ENCODE measurements at regions not wholly inside any gene's neighbourhood (a gene's known extent, or its start where the extent isn't known, plus 50 kb on each side); places are given as distances from the start of the nearest gene placed in this dataset.

- no peak for TF ChIP-seq CTCF (IDR thresholded peaks at IDR 0.05)
- Histone ChIP-seq H3K9me3 (no peaks in the 10 kb centered on the region), H3K4me1 (peaks cover 0 to 7% of the 10 kb centered on the region in 2 donors), H3K4me3 (no peak overlapping the region), H3K27ac (no peak overlapping the region), H3K36me3 (no peaks in the 10 kb centered on the region), H3K27me3 (no peaks in the 10 kb centered on the region)
- no peak for DNase-seq (ENCODE audit: low spot score in 2 of 2)
- intact Hi-C loops (cut with DNase I), result no loop called here
Observed at GRCh38 chr4:124938836-124939235, 226.3 kb upstream of the ANKRD50 start.

DNA sequence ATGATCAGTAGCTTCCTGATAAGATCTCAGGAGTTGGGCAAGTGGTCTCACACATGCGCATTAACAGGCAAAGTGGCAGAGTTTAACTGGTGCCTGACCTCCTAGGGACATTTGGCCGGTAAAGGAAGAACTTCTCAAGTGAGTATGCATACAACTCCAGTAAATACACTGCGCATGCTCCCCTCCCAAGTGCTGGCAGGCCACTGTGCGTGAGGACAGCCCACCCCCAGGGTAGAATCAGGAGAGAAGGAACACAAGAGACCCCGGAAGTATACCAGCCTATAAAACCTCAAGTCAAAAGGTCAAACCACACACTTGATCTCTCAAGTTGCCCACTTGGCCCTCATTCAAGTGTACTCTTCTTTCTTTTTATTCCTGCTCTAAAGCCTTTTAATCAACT, 225.5 kb upstream of the ANKRD50 start:
- H3K4me1 ChIP-seq, result peaks cover 0 to 7% of the 10 kb centered on the region in 2 donors
- intact Hi-C loops (cut with DNase I), result loop anchor here (2.0 kb wide), 1 partner anchor 225 kb away; the partner anchor contains the start of gene ANKRD50
- H3K9me3 ChIP-seq, result no peaks in the 10 kb centered on the region
- no peak overlapping the region for H3K27ac ChIP-seq
- no peaks in the 10 kb centered on the region for H3K27me3 ChIP-seq
- DNase-seq (ENCODE audit: low spot score in 2 of 2), result no peak
- no peak for TF ChIP-seq CTCF (IDR thresholded peaks at IDR 0.05)
- H3K36me3 ChIP-seq, result no peaks in the 10 kb centered on the region
- H3K4me3 ChIP-seq, result no peak overlapping the region

- Histone ChIP-seq H3K4me3 (no peak overlapping the region), H3K9me3 (no peaks in the 10 kb centered on the region), H3K36me3 (no peaks in the 10 kb centered on the region), H3K27me3 (no peaks in the 10 kb centered on the region), H3K27ac (peak overlapping the region in 1 of 2 donors; percentile 0), H3K4me1 (peaks cover 0 to 7% of the 10 kb centered on the region in 2 donors)
- DNase-seq (ENCODE audit: low spot score in 2 of 2), result peak in 1 of 2 donors; percentile 67
- intact Hi-C loops (cut with DNase I), result loop anchor here (2.0 kb wide), 1 partner anchor 224 kb away; the partner anchor contains the start of gene ANKRD50
- no peak for TF ChIP-seq CTCF (IDR thresholded peaks at IDR 0.05)
Observed at GRCh38 chr4:124936427-124936826, 223.9 kb upstream of the ANKRD50 start.

GRCh38 chr4:124934916-124935315, 222.4 kb upstream of the ANKRD50 start:
- no peaks in the 10 kb centered on the region for H3K9me3 ChIP-seq
- TF ChIP-seq CTCF (IDR thresholded peaks at IDR 0.05), result no peak
- H3K27me3 ChIP-seq, result no peaks in the 10 kb centered on the region
- DNase-seq (ENCODE audit: low spot score in 2 of 2), result no peak
- no peak overlapping the region for H3K4me3 ChIP-seq
- no peak overlapping the region for H3K27ac ChIP-seq
- intact Hi-C loops (cut with DNase I), result no loop called here
- H3K4me1 ChIP-seq, result peaks cover 0 to 4% of the 10 kb centered on the region in 2 donors
- H3K36me3 ChIP-seq, result no peaks in the 10 kb centered on the region

DNA sequence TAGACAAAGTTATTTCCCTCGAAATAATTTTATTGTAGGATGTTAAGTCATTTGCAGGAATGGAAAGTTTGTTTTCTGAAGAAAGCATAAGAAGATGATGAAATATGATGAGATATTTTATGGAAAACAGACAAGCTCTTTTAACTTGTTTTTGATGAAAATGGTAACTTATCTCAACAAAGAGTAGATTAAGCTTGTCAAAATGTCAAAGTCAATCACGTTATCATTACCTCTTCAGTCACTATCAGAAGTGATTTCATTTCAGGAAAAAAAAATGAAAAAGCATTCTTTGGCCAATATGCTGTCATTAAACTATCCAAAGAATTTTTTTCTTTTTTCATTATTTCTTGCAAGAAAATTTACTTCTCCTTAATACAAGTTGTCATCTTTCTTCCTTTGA, 221.0 kb upstream of the ANKRD50 start:
- no peak overlapping the region for H3K27ac ChIP-seq
- no peak for DNase-seq (ENCODE audit: low spot score in 2 of 2)
- intact Hi-C loops (cut with DNase I), result no loop called here

More for the DNA sequence above, 221.0 kb upstream of the ANKRD50 start:
- TF ChIP-seq CTCF (IDR thresholded peaks at IDR 0.05), result no peak
- H3K36me3 ChIP-seq, result no peaks in the 10 kb centered on the region
- H3K4me1 ChIP-seq, result peaks cover 0 to 4% of the 10 kb centered on the region in 2 donors
- H3K9me3 ChIP-seq, result no peaks in the 10 kb centered on the region
- no peaks in the 10 kb centered on the region for H3K27me3 ChIP-seq
- H3K4me3 ChIP-seq, result no peak overlapping the region
